ENCODE measurements at regions not wholly inside any gene's neighbourhood (a gene's known extent, or its start where the extent isn't known, plus 50 kb on each side); places are given as distances from the start of the nearest gene placed in this dataset.

DNA sequence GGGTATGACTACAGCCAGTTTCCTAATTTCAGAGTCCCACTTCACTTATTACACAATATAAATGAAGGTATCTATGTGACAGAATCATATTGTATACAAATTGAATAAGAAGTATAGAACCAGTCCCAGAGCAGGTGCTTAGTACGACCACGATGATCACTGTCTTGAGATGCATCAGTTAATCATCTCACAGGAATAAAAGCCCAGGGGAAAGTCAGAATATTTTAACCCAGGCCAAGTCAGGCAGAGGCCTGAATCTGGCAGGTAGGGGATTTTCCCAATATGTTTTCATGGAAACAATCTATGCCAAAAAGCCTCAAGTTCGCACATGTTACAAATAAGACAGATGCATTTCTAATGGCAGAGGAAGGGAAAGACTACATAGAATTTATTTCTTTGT lies 758.4 kb downstream of the BCL11B start:
- POLR2A ChIA-PET: no interaction called here
- TF ChIP-seq, protein P1, sequence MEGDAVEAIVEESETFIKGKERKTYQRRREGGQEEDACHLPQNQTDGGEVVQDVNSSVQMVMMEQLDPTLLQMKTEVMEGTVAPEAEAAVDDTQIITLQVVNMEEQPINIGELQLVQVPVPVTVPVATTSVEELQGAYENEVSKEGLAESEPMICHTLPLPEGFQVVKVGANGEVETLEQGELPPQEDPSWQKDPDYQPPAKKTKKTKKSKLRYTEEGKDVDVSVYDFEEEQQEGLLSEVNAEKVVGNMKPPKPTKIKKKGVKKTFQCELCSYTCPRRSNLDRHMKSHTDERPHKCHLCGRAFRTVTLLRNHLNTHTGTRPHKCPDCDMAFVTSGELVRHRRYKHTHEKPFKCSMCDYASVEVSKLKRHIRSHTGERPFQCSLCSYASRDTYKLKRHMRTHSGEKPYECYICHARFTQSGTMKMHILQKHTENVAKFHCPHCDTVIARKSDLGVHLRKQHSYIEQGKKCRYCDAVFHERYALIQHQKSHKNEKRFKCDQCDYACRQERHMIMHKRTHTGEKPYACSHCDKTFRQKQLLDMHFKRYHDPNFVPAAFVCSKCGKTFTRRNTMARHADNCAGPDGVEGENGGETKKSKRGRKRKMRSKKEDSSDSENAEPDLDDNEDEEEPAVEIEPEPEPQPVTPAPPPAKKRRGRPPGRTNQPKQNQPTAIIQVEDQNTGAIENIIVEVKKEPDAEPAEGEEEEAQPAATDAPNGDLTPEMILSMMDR (IDR thresholded peaks at IDR 0.05; ENCODE audit: insufficient read depth, low read length, missing control alignments): no peak
- no peak overlapping the region for H3K4me3 ChIP-seq (ENCODE audit: low read depth, low read length)
- no peak for DNase-seq (ENCODE audit: low read depth, low spot score)
- CTCF ChIA-PET: no interaction called here

DNA sequence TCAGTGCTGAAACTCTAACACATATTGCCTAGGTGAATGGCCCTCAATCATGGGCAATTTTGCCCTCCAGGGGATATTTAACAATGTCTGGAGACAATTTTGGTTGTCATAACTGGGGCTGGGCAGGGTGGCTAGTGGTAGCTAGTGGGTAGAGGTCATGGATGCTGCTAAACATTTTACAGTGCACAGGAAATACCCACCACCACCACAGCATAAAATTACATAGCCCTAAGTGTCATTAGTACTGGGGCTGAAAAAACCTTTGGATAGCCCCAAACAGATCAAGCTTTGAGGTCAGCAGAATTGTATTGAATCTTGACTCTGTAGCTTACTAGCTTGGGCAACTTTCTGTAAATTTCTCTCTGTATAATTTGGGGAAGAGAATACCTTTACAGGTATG lies 758.0 kb downstream of the BCL11B start:
- ChIA-PET CTCF (no interaction called here), POLR2A (no interaction called here)
- TF ChIP-seq, protein P1 (IDR thresholded peaks at IDR 0.05; ENCODE audit: insufficient read depth, low read length, missing control alignments): no peak
- H3K4me3 ChIP-seq (ENCODE audit: low read depth, low read length): no peak overlapping the region
- no peak for DNase-seq (ENCODE audit: low read depth, low spot score)

DNA sequence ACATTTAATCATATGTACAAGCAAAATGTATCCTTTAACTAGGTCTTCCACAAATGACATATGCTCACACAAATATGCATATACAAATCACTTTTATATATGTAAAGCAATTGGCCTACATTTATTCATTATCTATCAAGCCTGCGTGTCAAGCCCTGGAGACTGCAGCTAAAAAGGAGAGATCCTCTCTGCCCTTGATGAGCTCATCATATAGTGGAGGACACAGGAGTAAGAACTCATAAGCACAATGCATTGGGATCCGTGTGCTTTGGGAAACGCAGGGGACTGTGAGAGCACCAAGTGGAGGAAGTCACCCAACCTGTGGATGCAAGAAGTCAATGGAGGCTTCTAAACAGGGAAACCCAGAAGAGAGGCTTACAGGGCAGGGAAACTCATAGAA lies 735.7 kb downstream of the BCL11B start:
- ChIA-PET POLR2A (no interaction called here), CTCF (no interaction called here)
- H3K4me3 ChIP-seq (ENCODE audit: low read depth, low read length): no peak overlapping the region
- no peak for DNase-seq (ENCODE audit: low read depth, low spot score)
- TF ChIP-seq, protein P1 (IDR thresholded peaks at IDR 0.05; ENCODE audit: insufficient read depth, low read length, missing control alignments): no peak

DNA sequence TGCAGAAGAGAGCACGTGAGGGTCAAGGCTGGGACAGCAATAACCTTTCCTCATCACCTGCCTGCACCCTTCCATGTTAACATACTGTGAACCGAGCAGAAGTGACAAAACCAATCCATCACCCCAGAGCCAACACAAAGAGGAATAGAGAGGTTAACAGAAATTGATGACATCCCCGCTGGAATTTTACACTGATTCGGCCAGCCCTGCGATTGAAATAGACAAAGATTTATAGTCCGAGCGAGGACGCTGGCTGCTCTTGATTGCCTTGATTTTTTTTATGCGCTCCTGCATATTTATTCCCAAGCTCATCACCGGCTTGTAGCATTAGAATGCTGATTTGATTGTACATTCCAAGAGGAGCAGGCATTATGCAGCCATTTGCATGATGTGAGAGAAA lies 729.7 kb downstream of the BCL11B start:
- H3K4me3 ChIP-seq (ENCODE audit: low read depth, low read length): no peak overlapping the region
- DNase-seq (ENCODE audit: low read depth, low spot score): no peak
- TF ChIP-seq, protein P1 (IDR thresholded peaks at IDR 0.05; ENCODE audit: insufficient read depth, low read length, missing control alignments): no peak
- ChIA-PET POLR2A (no interaction called here), CTCF (no interaction called here)

DNA sequence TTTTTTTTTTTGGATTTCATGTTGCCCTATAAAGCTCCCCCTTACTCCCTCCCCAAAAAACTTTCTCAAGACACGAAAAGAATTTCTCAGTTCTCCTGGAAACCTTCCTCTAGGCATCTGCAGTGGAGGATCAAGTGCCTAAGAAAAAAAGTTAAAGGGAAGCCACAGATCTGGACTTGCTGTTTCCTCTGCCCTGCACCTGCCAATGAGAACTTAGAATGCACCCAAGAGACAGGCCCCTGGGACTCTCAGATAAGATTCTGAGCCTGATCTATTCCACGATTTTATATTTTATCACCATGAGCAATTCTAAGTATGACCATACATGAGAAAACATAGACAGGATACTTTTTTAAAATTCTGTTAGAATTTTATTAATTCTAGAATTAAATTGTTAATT lies 728.9 kb downstream of the BCL11B start:
- TF ChIP-seq, protein P1 (IDR thresholded peaks at IDR 0.05; ENCODE audit: insufficient read depth, low read length, missing control alignments): no peak
- no peak for DNase-seq (ENCODE audit: low read depth, low spot score)
- H3K4me3 ChIP-seq (ENCODE audit: low read depth, low read length): no peak overlapping the region
- CTCF ChIA-PET: no interaction called here
- POLR2A ChIA-PET: no interaction called here

DNA sequence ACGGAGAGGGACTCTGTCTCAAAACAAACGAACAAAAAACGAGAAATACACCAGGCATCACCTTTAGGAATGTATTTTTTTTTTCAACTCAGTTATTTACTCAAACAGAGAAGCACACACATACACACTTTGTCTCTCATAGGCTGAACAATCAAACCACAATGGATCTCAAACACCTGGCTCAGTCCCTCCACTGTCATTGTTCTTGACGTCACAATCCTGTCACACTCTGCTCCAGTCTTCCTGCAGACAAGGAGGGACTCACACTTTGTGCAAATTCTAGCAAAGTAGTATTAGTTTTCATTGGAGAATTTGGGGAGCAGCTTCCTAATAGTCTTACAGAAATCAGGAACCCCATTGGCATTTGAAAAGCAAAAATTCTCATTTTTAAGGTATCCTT lies 727.8 kb downstream of the BCL11B start:
- no peak overlapping the region for H3K4me3 ChIP-seq (ENCODE audit: low read depth, low read length)
- DNase-seq (ENCODE audit: low read depth, low spot score): no peak
- ChIA-PET CTCF (no interaction called here), POLR2A (no interaction called here)
- TF ChIP-seq, protein P1 (IDR thresholded peaks at IDR 0.05; ENCODE audit: insufficient read depth, low read length, missing control alignments): no peak

Measured in AG04449 (cell line).